K562 (cell line): ENCODE measurements at regions not wholly inside any gene's neighbourhood (a gene's known extent, or its start where the extent isn't known, plus 50 kb on each side); places are given as distances from the start of the nearest gene placed in this dataset.

Source experiments
- ATAC-seq: fragments of 200-7000 bp; cut with Tn5 transposase; 3 replicates; pipeline ENCODE4 v1.9.1; 2020; ENCODE audit warnings: moderate library complexity
- BruUV-seq: library from RNA; stranded (reverse); fragments of 400-500 nt; replicated peaks from 2 replicates; lab custom pipeline; 2021; lab: Mats Ljungman, UMichigan
- CTCF ChIA-PET: fragments of 300-600 bp; formaldehyde crosslinking; extraction: SDS; loops from one replicate; lab custom pipeline; 2021; ENCODE audit warnings: low intra/inter-chr PET ratio; lab: Yijun Ruan, JAX
- POLR2A ChIA-PET: fragments of 300-600, 350-650 bp; sonication (Branson Sonifier 250); formaldehyde crosslinking; extraction: SDS; loops from one replicate; lab custom pipeline; 2021; ENCODE audit warnings: antibody characterized with exemption, inconsistent platforms; lab: Yijun Ruan, JAX
- DNase-seq, 4 experiments: peaks; one replicate each; pipeline versions ENCODE4 v3.0.0 to v3.0.0-alpha.2; 2011 to 2018; ENCODE audit warnings: low spot score in 3 of 4, mixed read lengths in 3 of 4; ENCODE audit errors: extremely low read depth in 1 of 4
- FAIRE-seq: peaks from 2 replicates; lab custom pipeline; 2011; peaks lifted over from hg19 to GRCh38; lab: Jason Lieb, UNC
- H2AFZ ChIP-seq: 2 replicates; pipeline ENCODE4 v1.6.0; 2011; ENCODE audit warnings: low read depth, low read length, control low read depth, inconsistent platforms
- H3K27ac ChIP-seq: fragments of 200-600 bp; 3 replicates; pipeline ENCODE4 v1.8.0; 2011; ENCODE audit warnings: low read depth, mild to moderate bottlenecking, control low read depth, inconsistent platforms, low read length, moderate library complexity, mixed read lengths; ENCODE audit errors: extremely low read depth
- H3K27me3 ChIP-seq, 2 experiments: fragments of 300-600 bp in 1 of 2; 2 replicates in 1 of 2; 3 replicates in 1 of 2; pipeline versions ENCODE4 v1.6.0 to v1.8.0; 2011; ENCODE audit warnings: inconsistent platforms in 2 of 2, low read length in 2 of 2, mild to moderate bottlenecking in 1 of 2, mixed read lengths in 1 of 2, moderate library complexity in 1 of 2; ENCODE audit not compliant: control insufficient read depth in 2 of 2, insufficient read depth in 2 of 2
- H3K36me3 ChIP-seq: fragments of 300-600 bp; 3 replicates; pipeline ENCODE4 v1.8.0; 2011; ENCODE audit warnings: mild to moderate bottlenecking, low read length, inconsistent platforms; ENCODE audit not compliant: control insufficient read depth, insufficient read depth
- H3K4me1 ChIP-seq, 2 experiments: fragments of 200-600 bp in 1 of 2; replicated peaks in 1 of 2; 2 replicates in 1 of 2; 3 replicates in 1 of 2; pipeline versions ENCODE4 v1.5.1 to v1.8.0; 2011; ENCODE audit warnings: inconsistent platforms in 2 of 2, low read length in 2 of 2, mild to moderate bottlenecking in 1 of 2, mixed read lengths in 1 of 2, moderate library complexity in 1 of 2; ENCODE audit not compliant: control insufficient read depth in 2 of 2, insufficient read depth in 2 of 2
- H3K4me2 ChIP-seq: 2 replicates; pipeline ENCODE4 v1.6.1; 2011; ENCODE audit warnings: low read length, control low read depth, inconsistent platforms, mixed read lengths; ENCODE audit not compliant: insufficient read depth
- H3K4me3 ChIP-seq: fragments of 200-600 bp; sonication (generic), shearing (Covaris generic); 2 replicates; pipeline ENCODE4 v1.5.1; 2016; ENCODE audit warnings: control low read depth, inconsistent platforms
- H3K79me2 ChIP-seq: fragments of 200-600 bp; 3 replicates; pipeline ENCODE4 v1.8.0; 2011; ENCODE audit warnings: low read length, inconsistent platforms; ENCODE audit not compliant: control insufficient read depth, insufficient read depth
- H3K9ac ChIP-seq, 2 experiments: 2 replicates each; pipeline versions ENCODE4 v1.6.0 to v1.6.1; 2011; ENCODE audit warnings: low read depth in 2 of 2, low read length in 2 of 2, control low read depth in 1 of 2, inconsistent platforms in 1 of 2, mild to moderate bottlenecking in 1 of 2, mixed read lengths in 1 of 2; ENCODE audit not compliant: insufficient read depth in 1 of 2
- H3K9me1 ChIP-seq: one replicate; pipeline ENCODE4 v1.6.0; 2011; ENCODE audit warnings: inconsistent platforms, mild to moderate bottlenecking, low read length, moderate library complexity; ENCODE audit not compliant: control insufficient read depth, insufficient read depth
- H3K9me3 ChIP-seq: replicated peaks from 2 replicates; pipeline ENCODE4 v1.5.1; 2011; ENCODE audit warnings: low read depth, low read length, inconsistent platforms; ENCODE audit not compliant: control insufficient read depth, insufficient read depth
- H4K20me1 ChIP-seq: replicated peaks from 2 replicates; pipeline ENCODE4 v1.6.1; 2011; ENCODE audit warnings: low read length, inconsistent platforms, mixed read lengths; ENCODE audit not compliant: control insufficient read depth, insufficient read depth
- ETV1 ChIP-seq: fragments of 450-650 bp; conservative IDR thresholded peaks from 2 replicates; pipeline ENCODE4 v1.6.1; 2016; ENCODE audit warnings: missing genetic modification characterization, control low read depth, low read depth, missing compliant biosample characterization
- TAL1 ChIP-seq: fragments of 450-650 bp; IDR thresholded peaks from 2 replicates; pipeline ENCODE4 v1.6.1; 2016; ENCODE audit warnings: mild to moderate bottlenecking
- THRA ChIP-seq: fragments of 450-650 bp; IDR thresholded peaks from 2 replicates; pipeline ENCODE4 v1.6.1; 2017; ENCODE audit warnings: mild to moderate bottlenecking, moderate library complexity
- ZFPM2 ChIP-seq: fragments of 250-450 bp; sonication (Bioruptor Pico); IDR thresholded peaks from 2 replicates; pipeline ENCODE4 v1.5.1; 2022; ENCODE audit warnings: mild to moderate bottlenecking
- ZNF512 ChIP-seq: IDR thresholded peaks from 2 replicates; pipeline ENCODE4 v1.6.1; 2016; ENCODE audit warnings: missing genetic modification characterization, missing compliant biosample characterization
- WGBS: fragments of 100-300 bp; shearing (Covaris generic); methylation state at CpG from one replicate; pipeline ENCODE4 v1.1.6; 2016; ENCODE audit warnings: low coverage, mixed read lengths; ENCODE audit not compliant: insufficient coverage; ENCODE audit errors: missing lambda C conversion rate; 5-methylcytosine and 5-hydroxymethylcytosine counted together
- in situ Hi-C: fragments of 300-500 bp; cut with MboI; formaldehyde crosslinking; loops from 4 replicates; pipeline ENCODE4 v1.15.0; 2018; ENCODE audit warnings: inconsistent platforms, mixed read lengths
- intact Hi-C: fragments of 100-400 bp; cut with micrococcal nuclease; formaldehyde crosslinking; loops from 2 replicates; pipeline ENCODE4 v1.14.2; 2022
- TF ChIP-seq, protein P1 (sequence below): sonication (generic); formaldehyde crosslinking; IDR thresholded peaks from 2 replicates; pipeline ENCODE4 v1.8.1; 2023; ENCODE audit warnings: mild to moderate bottlenecking, missing genetic modification reagents, moderate library complexity
- TF ChIP-seq, protein P2 (sequence below): fragments of 250-450 bp; sonication (Bioruptor Pico); IDR thresholded peaks from 2 replicates; pipeline ENCODE4 v1.4.0; 2020; ENCODE audit warnings: mild to moderate bottlenecking

DNA sequence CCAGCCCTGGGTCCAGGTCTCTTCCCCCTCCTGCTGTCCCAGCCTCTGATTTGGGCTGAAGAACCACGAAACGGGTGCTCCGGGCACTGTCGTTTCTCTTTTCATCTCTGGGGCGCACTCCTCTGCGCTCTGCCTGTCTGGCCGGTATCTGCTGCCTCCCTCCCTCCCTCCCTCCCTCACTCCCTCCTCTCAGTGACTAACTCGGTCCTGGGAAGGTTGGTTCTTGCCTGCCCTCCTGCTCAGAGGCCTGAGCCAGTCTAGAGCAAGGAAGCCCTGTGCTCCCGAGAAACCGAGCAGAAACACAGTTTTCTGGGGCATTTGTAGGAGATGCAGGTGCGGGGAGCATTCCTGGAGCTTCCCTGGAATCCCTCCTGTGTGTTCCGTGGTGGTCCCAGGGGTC is 1235.2 kb downstream of the BRD1 start:
- Histone ChIP-seq H3K9ac (no peak overlapping the region), H3K27me3 (no peaks in the 10 kb centered on the region; a peak in 1 of 5 replicates), H3K79me2 (no peaks in the 10 kb centered on the region), H2AFZ (no peak overlapping the region), H3K4me1 (no peaks in the 10 kb centered on the region; a peak in 1 of 5 replicates), H4K20me1 (no peaks in the 10 kb centered on the region), H3K27ac (no peak overlapping the region), H3K9me1 (no peaks in the 10 kb centered on the region), H3K36me3 (no peaks in the 10 kb centered on the region), H3K9me3 (no peaks in the 10 kb centered on the region), H3K4me2 (no peak overlapping the region), H3K4me3 (no peak overlapping the region)
- intact Hi-C loops, result no loop called here
- 0% methylated on average over 4 of the region's 12 CpGs for WGBS
- ChIA-PET CTCF (no interaction called here), POLR2A (no interaction called here)
- FAIRE-seq, result no peak
- no peak for ATAC-seq
- in situ Hi-C loops, result no loop called here
- no TSS peak for BruUV-seq
- TF ChIP-seq ZNF512 (tag), result no peak
- TF ChIP-seq THRA, result no peak
- no peak for TF ChIP-seq ZFPM2 (CRISPR knock-in tag)
- TF ChIP-seq, protein P1, sequence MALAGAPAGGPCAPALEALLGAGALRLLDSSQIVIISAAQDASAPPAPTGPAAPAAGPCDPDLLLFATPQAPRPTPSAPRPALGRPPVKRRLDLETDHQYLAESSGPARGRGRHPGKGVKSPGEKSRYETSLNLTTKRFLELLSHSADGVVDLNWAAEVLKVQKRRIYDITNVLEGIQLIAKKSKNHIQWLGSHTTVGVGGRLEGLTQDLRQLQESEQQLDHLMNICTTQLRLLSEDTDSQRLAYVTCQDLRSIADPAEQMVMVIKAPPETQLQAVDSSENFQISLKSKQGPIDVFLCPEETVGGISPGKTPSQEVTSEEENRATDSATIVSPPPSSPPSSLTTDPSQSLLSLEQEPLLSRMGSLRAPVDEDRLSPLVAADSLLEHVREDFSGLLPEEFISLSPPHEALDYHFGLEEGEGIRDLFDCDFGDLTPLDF, result no peak
- no peak for TF ChIP-seq TAL1
- TF ChIP-seq, protein P2, sequence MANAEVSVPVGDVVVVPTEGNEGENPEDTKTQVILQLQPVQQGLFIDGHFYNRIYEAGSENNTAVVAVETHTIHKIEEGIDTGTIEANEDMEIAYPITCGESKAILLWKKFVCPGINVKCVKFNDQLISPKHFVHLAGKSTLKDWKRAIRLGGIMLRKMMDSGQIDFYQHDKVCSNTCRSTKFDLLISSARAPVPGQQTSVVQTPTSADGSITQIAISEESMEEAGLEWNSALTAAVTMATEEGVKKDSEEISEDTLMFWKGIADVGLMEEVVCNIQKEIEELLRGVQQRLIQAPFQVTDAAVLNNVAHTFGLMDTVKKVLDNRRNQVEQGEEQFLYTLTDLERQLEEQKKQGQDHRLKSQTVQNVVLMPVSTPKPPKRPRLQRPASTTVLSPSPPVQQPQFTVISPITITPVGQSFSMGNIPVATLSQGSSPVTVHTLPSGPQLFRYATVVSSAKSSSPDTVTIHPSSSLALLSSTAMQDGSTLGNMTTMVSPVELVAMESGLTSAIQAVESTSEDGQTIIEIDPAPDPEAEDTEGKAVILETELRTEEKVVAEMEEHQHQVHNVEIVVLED (CRISPR knock-in tag), result no peak
- no peak for TF ChIP-seq ETV1 (tag)
- no peak for DNase-seq
